PC-3 (cell line): ENCODE measurements at regions not wholly inside any gene's neighbourhood (a gene's known extent, or its start where the extent isn't known, plus 50 kb on each side); places are given as distances from the start of the nearest gene placed in this dataset.

Experiments
- EZH2 ChIP-seq: fragments of 300-600 bp; sonication (generic); IDR thresholded peaks from one replicate; pipeline ENCODE4 v1.6.1; 2017; ENCODE audit warnings: antibody characterized with exemption, mild to moderate bottlenecking, low read length; ENCODE audit not compliant: unreplicated experiment
- EZH2phosphoT487 ChIP-seq: fragments of 300-600 bp; sonication (generic); IDR thresholded peaks from 2 replicates; pipeline ENCODE4 v1.6.1; 2018; ENCODE audit warnings: mild to moderate bottlenecking, antibody characterized with exemption, low read length, borderline replicate concordance
- TF ChIP-seq, protein P1 (sequence below): fragments of 300-600 bp; sonication (generic); conservative IDR thresholded peaks from 2 replicates; pipeline ENCODE4 v1.5.1; 2017; ENCODE audit warnings: antibody characterized with exemption, low read depth, mild to moderate bottlenecking, low read length

DNA sequence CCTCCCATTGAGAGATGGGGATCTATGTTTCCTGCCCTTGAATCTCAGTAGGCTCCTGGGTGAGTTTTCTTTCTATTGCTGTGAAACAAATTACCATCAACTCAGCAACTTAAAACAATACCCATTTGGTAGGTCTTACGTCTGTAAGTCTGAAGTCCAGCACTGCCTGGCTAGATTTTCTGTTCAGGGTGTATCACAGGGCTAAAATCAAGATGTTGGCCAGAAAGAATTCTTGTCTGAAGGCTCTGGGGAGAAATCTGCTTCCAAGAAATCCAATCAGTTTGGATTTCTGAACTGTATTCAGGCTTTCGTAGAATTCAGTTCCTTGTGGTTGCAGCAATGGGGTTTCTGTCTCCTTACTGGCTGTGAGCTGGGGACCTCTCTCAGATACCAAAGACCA is 99.6 kb upstream of the SLC24A3 start:
- TF ChIP-seq, protein P1, sequence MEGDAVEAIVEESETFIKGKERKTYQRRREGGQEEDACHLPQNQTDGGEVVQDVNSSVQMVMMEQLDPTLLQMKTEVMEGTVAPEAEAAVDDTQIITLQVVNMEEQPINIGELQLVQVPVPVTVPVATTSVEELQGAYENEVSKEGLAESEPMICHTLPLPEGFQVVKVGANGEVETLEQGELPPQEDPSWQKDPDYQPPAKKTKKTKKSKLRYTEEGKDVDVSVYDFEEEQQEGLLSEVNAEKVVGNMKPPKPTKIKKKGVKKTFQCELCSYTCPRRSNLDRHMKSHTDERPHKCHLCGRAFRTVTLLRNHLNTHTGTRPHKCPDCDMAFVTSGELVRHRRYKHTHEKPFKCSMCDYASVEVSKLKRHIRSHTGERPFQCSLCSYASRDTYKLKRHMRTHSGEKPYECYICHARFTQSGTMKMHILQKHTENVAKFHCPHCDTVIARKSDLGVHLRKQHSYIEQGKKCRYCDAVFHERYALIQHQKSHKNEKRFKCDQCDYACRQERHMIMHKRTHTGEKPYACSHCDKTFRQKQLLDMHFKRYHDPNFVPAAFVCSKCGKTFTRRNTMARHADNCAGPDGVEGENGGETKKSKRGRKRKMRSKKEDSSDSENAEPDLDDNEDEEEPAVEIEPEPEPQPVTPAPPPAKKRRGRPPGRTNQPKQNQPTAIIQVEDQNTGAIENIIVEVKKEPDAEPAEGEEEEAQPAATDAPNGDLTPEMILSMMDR: no peak
- TF ChIP-seq EZH2 (no peak), EZH2phosphoT487 (no peak)
